Activated CD4-positive, alpha-beta T cell treated with anti-CD3 and anti-CD28 coated beads for 1 hour (primary cell): ENCODE measurements at regions not wholly inside any gene's neighbourhood (a gene's known extent, or its start where the extent isn't known, plus 50 kb on each side); places are given as distances from the start of the nearest gene placed in this dataset.

ENCODE experiments used
- DNase-seq: peaks from one replicate; pipeline ENCODE4 v3.0.0-alpha.2; 2020

- DNase-seq: no peak
These were observed 257.2 kb downstream of the CYRIA start for GRCh38 chr2:16408331-16409005.

- DNase-seq: no peak
These were observed 258.3 kb downstream of the CYRIA start for GRCh38 chr2:16407358-16407757.

- no peak for DNase-seq
These were observed 258.9 kb downstream of the CYRIA start for GRCh38 chr2:16406496-16407289.

GRCh38 chr2:16405551-16405950 lies 260.1 kb downstream of the CYRIA start:
- DNase-seq: no peak

GRCh38 chr2:16404551-16405300 lies 260.9 kb downstream of the CYRIA start:
- DNase-seq: no peak

GRCh38 chr2:16404146-16404545 lies 261.5 kb downstream of the CYRIA start:
- DNase-seq: no peak

GRCh38 chr2:16402891-16403290 lies 262.7 kb downstream of the CYRIA start:
- DNase-seq: no peak

GRCh38 chr2:16401761-16402300 lies 263.8 kb downstream of the CYRIA start:
- no peak for DNase-seq

GRCh38 chr2:16400127-16400623 lies 265.5 kb downstream of the CYRIA start:
- no peak for DNase-seq

GRCh38 chr2:16398486-16399043 lies 267.1 kb downstream of the CYRIA start:
- DNase-seq: no peak

- DNase-seq: no peak
These were observed 267.8 kb downstream of the CYRIA start for GRCh38 chr2:16397681-16398475.

GRCh38 chr2:16396986-16397385 lies 268.6 kb downstream of the CYRIA start:
- no peak for DNase-seq

- no peak for DNase-seq
These were observed 269.5 kb downstream of the CYRIA start for GRCh38 chr2:16396171-16396570.

- DNase-seq: no peak
These were observed 270.0 kb downstream of the CYRIA start for GRCh38 chr2:16395601-16396000.

- no peak for DNase-seq
These were observed 270.6 kb downstream of the CYRIA start for GRCh38 chr2:16394986-16395550.

GRCh38 chr2:16394072-16394985 lies 271.3 kb downstream of the CYRIA start:
- no peak for DNase-seq

- no peak for DNase-seq
These were observed 272.0 kb downstream of the CYRIA start for GRCh38 chr2:16393500-16394071.

GRCh38 chr2:16392647-16393499 lies 272.8 kb downstream of the CYRIA start:
- no peak for DNase-seq

- no peak for DNase-seq
These were observed 273.6 kb downstream of the CYRIA start for GRCh38 chr2:16391986-16392385.
